ENCODE measurements at regions not wholly inside any gene's neighbourhood (a gene's known extent, or its start where the extent isn't known, plus 50 kb on each side); places are given as distances from the start of the nearest gene placed in this dataset.

DNA sequence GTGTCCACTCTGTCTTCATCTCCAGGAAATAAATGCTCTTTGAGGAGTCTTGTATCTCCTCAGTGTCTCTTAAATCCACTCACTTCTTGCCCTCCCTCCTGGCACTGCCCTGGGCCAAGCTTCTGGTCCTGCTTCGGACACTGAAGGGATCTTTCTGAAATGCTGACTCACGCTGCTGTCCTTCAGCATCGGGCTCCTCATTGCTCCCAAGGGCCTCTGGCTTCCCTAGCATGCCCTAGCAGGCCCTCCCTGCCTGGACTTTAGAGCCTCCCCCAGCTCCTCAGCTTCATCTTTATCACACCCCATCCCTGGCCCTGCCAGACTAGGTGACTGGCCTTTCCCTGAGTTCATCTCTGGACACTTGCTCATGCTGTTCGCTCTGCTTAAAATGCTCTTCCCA, 96.6 kb downstream of the FOXD2 start:
- TF ChIP-seq POLR2A (IDR thresholded peaks at IDR 0.05): no peak
- TF ChIP-seq, protein P1, sequence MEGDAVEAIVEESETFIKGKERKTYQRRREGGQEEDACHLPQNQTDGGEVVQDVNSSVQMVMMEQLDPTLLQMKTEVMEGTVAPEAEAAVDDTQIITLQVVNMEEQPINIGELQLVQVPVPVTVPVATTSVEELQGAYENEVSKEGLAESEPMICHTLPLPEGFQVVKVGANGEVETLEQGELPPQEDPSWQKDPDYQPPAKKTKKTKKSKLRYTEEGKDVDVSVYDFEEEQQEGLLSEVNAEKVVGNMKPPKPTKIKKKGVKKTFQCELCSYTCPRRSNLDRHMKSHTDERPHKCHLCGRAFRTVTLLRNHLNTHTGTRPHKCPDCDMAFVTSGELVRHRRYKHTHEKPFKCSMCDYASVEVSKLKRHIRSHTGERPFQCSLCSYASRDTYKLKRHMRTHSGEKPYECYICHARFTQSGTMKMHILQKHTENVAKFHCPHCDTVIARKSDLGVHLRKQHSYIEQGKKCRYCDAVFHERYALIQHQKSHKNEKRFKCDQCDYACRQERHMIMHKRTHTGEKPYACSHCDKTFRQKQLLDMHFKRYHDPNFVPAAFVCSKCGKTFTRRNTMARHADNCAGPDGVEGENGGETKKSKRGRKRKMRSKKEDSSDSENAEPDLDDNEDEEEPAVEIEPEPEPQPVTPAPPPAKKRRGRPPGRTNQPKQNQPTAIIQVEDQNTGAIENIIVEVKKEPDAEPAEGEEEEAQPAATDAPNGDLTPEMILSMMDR (IDR thresholded peaks at IDR 0.05): no peak

Data from sigmoid colon (tissue), 3 donors.